ENCODE measurements at regions not wholly inside any gene's neighbourhood (a gene's known extent, or its start where the extent isn't known, plus 50 kb on each side); places are given as distances from the start of the nearest gene placed in this dataset.

DNA sequence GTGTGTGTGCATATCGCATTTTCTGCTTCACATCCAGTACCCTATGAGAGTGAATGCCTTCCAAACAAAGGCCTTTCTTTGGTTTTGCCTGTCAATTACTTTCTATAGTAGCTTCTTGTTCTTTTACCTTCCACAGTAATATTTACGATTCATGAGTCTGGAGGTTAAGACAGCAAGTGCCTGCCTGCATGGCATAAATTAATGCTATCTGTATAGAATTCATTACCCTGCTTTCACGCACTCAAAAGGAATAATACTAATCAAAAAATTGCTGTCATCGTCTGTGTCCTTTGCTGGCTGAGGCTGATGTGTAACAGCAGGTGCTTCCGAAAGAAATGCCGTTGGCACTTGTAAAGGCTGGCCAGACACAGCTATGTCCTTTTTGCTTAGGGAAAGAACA is 1304.4 kb upstream of the CDH6 start:
- TF ChIP-seq POLR2AphosphoS5 (IDR thresholded peaks at IDR 0.05) (no peak), POLR2A (IDR thresholded peaks at IDR 0.05) (no peak)
